Stimulated activated CD4-positive, alpha-beta T cell treated with anti-CD3 and anti-CD28 coated beads, Interleukin-4, amount 100 ng/mL, for 24 hours (primary cell): ENCODE measurements at regions not wholly inside any gene's neighbourhood (a gene's known extent, or its start where the extent isn't known, plus 50 kb on each side); places are given as distances from the start of the nearest gene placed in this dataset.
A peak's percentile ranks its signal among the peaks of the same experiment; 100 is the strongest.

Experiments
- DNase-seq: peaks from one replicate; pipeline ENCODE4 v3.0.0-alpha.2; 2020

DNA sequence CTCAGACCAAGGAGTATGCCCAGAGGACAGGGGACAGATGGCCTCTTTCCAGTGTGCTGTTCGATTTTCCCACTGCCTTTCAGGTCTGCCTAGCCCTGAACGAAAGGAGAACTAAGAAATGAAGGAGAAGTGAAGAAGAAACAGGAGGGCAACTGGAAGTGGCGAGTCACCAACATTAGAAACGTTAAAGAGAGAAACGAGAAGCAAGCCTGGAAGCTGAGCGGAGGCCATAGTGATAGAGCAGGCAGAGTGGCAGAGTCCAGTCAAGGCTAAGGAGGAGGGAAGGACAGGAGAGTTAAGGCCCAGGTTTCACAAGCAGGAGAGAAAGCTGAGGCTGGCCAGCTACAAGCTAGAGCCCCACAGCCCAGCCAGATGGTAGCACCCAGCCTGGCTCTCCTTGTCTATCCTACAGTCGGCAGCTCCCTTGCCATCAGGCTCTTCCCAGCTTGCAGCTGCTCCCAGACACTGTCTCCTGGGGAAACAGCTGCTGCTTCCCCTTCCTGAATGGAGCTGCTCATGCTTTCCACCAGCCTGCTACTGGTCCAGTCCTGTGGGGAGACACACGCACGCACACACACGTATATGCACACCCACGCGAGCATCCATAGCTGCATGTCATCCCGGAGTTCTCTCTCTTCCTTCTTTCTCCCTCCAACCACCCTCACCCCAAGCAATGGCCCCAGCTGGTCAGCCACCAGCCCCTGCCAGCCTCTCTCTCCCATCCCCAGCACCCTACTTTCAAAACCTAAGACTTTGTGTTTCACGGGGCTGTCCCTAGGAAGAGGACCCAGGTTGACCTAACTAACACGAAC lies 139.7 kb upstream of the CCND2 start:
- no peak for DNase-seq

DNA sequence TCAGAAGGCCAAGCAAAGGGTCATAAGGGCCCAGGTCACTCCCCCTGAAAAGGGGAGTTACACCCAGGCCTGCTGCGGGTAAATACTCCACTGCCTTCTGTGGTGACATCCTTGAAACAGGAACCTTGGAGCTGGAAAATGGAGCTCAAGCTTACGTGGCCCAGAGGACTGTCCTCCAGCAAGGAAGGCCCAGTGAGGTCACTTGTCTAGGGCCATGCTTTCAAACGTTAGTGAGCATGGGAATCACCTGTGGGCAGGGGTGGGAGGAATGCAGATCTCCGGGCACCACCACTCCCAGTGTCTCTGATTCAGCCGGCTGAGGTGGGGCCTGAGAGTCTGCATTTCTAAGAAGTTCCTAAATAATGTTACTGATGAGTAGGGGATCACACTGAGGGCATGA lies 140.5 kb upstream of the CCND2 start:
- DNase-seq: no peak

DNA sequence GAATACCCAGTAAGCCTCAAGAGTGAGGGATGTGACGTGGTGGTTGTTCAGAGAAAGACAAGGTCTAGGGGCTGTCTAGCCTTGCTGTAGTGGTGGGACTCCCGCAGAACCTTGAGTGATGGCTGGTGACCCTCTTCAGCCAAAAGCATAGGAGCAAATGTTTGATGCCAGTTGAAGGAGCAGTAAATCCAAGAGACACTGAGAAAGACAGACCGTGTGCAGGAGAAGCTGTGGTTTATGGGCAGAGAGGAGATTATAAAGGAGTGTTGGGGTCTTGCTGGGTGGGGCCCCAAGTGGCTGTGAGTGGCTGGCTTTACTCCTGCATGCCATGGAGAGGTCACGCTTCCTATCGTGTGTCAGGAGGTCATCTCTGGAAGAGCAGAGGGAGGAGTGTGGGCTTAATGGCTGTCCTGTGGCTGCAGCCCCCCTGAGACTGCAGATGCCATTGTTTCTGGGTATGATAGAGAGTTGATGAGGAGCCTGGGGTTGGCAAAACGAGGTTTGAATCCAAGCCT lies 152.0 kb upstream of the CCND2 start:
- DNase-seq: no peak

DNA sequence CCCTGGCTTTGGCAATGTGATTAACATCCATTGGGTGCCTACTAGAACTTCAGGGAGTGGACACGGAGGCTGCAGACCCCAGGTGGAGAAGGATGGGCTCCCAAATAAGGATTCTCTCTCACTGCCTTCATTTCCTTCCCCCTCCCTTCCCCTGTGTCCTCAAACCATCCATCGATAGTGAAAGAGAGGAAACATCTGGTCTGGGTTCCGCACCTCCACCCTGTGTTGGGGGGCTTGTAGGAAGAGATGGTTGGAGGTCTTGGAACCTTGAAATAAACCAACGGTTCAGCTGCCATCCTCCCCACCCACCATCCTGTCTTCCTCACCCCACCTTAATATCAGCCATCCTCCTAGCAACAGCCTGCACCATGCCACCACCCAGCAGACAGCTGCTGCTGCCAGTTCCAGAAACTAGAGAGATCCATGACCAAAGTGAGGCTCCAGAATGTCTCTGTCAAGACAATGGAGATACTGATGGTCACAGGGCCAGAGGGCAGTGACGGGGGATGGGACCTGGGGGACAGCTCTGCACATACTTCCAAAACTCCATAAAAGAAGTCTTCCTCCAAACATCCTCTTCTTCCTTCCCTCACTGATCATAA lies 153.1 kb upstream of the CCND2 start:
- DNase-seq: no peak

DNA sequence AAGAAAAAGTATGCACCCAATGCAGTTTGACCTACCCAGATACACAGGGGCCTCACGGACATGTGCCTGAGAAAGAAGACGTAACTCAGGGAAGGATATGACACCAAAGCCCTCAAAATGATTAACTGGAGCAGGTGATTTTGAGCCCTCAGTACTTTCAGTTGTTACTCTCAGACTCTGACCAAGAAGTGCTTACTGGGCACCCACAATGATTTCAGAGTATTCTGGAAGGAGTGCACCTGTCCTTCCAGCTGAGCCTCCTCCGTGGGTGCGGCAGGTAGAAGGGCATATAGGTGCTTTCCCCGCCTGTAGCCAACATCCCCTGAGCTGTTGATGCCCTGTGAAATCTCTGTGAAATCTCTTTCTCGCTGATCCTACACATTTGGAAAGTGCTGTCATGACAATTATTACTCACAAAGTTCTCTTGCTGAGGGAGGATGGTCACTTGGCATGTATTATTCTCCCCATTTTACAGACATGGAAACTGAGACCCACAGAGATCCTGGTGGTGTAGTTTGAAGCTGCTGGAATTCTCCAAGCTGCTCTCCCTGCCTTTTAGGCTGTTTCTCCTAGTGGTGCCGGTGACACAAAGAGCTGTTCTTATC lies 154.3 kb upstream of the CCND2 start:
- DNase-seq: peak; percentile 69

DNA sequence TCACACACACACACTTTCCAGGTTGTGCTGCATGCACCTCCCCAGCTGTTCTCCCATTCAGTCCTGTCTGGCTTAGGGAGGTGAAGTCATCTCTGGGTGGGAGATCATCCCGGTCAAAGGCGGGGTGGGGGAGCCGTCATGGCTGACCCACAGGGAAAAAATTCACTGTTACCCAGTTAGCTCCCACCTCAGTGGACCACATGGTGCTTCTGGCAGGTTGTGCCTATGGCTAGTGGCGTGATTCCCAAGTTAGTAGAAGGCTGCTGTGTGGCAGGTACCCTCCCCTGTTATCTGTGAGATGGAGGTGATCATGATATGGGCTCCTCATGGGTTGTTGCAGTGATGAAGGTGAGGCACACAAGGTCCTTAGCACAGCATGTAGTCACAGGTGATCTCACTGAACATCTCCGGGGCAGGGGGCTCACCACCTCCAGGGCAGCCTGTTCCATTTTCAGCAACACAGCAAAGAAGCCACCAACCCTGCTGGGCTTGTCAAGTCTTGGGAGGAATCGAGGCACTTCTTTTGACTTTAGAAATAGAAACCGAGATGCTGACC lies 154.9 kb upstream of the CCND2 start:
- DNase-seq: no peak

DNA sequence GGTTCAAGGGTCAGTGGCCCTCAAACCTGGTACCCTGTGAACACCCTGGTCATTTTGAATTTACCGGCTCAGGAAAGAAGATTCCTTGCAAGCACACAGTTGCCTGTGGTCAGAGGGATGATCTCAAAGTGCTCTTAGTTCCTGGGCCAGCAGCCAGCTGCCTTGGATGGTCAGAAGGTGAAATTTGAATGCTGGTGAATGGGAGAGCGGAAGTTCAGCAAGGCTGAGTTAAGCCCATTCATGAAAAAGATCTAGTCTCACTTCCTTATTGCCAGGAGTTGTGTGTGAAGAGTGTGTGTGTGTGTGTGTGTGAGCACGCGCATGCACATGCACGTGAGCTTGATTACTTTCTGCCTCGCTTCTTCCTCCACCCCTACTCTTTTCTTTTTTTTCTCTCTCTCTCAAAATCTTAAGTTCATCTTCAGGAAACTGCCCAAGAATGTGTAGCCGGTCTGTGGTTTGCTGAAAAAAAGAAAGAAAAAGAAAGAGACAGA lies 155.5 kb upstream of the CCND2 start:
- no peak for DNase-seq

DNA sequence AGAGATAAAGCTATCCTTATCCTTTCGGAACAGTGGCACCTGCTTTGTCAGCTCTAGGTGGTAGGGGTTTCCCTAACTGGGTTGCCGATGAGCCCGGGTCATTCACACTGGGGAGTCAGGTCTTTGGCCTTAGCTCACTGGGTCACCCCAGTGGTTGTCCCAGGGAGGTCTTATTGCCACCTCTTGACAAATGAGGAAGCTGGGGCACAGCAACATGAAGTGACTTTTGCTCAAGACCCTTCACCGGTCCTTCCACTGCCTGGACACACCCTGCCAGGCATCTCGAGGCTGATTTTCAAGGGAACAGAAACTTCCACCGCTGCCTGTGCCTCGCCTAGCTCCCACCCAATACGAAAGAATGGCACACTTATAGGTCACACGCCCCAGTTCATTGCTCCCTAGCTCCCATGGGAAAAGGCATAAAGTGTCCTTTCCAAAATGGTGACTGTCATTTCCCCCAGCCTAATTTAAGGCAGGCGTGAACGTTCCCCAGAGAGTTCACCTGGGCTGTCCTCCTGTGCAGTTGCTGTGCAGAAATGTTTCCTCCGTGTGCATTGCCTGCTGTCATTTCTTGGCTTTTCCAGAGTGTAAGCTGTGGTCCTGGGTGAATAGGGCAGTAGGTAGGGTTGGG lies 156.1 kb upstream of the CCND2 start:
- no peak for DNase-seq

DNA sequence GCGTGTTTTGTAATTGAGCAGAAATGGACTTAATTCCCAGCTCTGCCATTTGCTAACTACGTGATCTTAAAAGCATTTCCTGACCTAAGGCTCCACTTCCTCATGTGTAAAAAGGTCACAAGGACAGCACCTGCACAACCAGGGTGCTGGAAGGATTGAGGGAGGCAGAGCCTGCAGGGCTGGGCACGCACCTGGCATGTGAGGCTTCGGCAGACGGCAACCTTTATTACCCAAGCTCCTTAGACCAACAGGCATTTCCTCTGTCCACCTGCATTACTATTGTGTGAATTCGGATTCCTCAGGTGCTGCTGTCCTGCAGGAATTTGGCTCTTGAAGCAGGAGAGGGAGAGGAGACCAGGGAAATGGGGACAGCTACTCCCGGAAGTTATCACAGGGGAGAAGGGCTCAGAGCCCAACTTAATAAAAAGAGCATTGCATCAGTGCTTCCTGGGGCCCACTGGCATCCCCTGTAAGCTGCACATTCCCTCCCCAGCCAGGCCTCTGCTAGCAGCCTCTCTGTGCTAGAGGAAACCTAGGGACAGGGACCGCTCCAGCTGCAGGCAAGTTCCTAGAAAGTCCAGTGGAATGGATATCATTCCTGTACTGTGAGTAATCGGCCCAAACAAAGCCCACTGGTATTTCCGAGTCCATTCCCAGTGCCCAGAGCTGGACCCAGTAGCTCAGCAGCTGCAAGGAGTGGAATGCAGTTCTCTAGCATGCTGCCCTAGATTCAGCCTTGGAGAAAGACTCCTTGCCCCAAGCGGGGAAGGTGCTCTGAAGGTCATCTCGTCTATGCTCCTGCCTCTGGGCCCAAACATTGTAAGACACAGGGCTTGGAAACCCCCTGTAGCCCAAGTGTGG lies 157.1 kb upstream of the CCND2 start:
- no peak for DNase-seq

DNA sequence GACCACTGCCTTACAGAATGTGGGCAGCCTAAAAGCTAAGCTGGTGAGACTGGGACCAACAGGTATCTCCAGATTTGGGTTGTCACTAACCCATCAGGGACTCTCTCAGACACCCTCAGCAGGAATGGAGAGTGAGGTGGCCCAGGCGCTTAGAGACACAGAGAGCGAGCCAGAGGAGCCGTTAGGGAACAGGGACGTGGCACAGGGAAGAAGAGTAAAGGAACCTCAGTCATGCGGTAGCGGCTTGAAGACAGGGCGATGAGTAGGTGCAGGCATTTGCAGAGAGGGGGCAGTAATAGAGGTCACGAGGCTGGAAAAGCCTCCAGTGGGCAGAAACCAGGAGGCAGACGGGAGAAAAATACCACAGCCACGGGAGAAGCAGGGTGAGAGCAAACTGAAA lies 158.0 kb upstream of the CCND2 start:
- DNase-seq: no peak

DNA sequence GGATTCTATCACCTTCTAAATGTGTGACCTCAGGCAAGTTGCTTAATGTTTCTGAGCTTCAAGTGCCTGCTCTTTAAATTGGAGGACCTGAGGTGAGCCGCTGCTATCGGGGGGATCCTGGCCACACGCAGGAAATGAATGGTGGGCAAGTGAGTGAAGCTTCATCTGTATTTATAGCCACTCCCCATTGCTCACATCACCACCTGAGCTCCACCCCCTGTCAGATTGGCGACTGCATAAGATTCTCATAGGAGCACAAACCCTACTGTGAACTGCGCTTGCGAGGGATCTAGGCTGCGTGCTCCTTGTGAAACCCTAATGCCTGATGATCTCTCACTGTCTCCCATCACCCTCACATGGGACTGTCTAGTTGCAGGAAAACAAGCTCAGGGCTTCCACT lies 158.6 kb upstream of the CCND2 start:
- DNase-seq: peak; percentile 28

DNA sequence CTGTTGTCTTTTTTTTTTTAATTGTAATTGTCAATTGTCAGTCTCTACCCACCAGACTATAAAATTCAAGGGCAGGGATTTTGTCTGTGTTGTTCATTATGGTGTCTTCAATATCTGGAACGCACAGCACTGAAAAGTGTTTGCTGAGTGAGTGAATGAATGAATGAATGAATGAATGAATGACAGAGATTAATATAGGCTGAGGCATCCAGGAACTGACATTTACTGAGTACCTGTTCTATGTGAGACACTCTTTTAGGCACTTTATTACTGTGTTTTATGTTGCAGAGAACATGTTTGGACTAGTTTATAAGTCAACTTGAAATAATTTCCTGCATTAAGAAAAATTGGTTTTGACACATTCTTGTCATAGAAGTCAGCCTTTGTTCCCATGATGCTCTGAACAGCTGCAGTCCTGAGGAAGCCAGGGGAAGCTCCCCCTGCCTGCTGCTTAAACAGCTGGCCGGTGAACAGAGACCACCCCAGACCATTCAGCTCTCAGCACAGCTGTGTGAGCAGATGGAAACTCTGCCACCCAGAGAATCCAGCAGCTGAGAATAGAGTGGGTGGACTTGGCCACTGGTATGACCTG lies 160.7 kb upstream of the CCND2 start:
- DNase-seq: no peak

DNA sequence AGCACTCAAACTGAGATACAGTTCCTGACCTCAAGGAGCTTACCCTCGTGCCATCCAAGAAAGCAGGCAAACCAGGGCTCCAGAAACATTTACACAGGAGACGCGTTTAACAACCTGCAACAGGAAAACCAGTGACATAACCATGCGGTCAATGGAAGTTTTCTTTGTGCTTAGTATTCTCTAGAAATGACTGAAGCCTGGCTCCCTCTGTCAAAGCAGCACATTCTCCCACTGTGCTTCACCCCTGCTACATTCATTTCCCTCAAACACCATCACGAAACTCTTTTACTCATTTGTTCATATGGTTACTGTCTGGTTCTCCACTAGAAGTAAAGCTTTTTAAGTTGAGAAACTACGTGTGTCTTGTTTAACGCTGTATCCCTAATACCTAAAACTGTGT lies 161.3 kb upstream of the CCND2 start:
- peak; percentile 42 for DNase-seq

DNA sequence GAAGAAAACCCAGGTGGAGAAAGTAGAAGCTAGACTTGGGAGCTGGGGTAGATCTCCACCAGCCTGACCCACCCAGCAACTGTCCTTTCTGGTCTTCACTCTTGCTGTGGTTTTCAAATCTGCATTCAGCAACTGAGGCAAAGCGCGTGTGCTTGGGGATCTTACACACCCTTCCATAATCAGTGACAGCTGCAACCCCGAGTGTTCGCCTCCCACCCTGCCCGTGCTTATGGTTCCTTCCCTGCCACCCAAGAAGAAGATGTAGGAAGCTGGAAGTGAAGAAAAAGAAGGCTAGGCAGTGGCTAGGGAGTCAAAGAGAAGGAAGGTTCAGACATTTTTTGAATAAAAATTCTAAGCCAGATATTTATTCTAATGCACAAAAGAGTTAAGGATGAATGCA lies 162.6 kb upstream of the CCND2 start:
- DNase-seq: no peak

DNA sequence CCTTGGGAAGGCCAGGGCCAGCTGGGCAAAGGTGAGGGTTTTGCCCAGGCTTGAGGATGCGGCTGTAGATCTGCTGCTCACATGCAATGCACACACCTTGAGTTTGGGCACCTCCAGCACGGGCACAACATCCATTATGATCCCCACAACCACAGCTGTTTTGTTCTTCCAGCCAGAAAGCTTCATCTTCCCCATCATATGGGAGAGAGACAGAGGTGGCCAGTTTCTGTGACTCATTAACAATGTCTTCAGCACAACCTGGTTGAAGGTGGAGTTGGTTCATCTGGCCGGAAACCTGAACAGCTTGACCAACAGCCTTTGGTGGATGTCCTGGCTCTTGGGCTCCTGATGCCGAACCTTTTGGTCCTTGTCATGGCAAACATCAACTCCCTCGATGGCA lies 163.7 kb upstream of the CCND2 start:
- DNase-seq: no peak

DNA sequence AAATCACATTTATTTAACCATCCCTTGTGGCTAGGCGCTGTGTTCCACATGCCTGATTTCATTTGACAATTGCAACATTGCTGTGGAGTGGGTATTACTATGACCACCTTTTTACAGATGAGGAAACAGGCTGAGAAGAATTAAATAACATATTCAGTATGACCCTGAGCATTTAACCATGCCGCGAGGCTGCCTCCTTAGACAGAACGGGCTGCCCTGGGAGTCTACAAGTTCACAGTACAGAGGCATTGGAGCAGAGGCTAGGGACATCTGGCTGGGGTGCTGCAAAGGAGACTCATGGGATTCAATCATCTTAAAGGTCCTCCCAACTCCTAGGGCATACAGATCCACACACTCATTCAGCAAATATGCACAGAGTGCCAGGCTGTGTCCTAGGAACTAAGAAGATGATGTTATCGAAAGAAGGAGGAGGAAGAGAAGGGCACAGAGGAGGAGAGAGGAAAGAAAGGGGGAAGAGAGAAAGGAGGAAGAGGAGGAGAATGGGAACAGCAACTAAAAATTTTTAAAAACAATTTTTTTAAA lies 164.7 kb upstream of the CCND2 start:
- no peak for DNase-seq

DNA sequence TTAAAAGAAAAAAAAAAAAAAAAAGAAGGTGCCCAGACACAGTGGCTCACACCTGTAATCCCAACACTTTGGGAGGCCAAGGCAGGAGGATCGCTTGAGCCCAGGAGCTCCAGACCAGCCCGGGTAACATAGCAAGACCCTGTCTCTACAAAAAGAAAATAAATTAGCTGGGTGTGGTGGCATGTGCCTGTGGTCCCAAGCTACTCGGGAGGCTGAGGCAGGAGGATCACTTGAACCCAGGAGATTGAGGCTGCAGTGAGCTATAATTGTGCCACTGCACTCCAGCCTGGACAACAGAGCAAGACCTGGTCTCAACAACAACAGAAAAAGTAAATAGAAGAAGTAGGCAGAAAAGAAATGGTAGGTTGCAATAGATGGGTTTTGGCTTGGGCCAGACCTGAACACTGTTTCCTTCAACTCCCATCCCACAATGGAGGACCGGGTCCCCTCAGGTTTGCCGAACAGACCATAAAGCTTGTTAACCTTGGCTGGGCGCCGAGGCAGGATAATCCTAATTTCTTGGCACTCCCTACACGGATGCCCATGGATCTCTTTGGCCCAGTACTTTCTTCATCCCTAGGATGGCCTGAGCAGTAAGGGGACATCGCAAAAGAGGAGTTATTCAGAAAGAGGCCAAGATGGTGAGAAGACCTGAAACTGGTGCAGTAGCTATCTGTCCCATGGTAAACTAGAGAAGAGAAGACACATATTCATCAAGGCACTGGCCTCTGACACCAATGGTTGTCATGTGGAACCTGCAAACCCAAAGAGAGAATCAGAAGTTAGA lies 165.5 kb upstream of the CCND2 start:
- no peak for DNase-seq

DNA sequence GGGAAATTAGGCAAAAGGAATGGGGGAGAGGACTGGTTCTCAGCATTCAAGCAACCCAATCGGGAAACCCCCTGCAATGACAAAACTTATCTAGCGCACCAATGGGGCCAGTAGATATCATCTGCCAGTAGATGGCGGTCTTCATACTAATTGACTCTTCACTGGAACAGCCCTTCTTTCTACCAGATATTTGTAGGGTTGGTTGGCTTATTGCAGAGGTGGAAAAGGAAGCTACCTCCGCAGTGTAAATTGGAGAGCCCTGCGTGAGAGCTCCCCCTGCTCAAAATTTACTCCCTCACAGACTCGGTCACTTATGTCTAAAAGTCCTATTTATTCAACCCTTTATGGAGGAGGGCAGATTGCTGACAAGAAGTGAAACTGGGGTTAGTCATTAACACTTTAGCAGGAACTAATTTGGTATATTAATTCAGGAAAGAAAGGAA lies 166.1 kb upstream of the CCND2 start:
- DNase-seq: peak; percentile 83

DNA sequence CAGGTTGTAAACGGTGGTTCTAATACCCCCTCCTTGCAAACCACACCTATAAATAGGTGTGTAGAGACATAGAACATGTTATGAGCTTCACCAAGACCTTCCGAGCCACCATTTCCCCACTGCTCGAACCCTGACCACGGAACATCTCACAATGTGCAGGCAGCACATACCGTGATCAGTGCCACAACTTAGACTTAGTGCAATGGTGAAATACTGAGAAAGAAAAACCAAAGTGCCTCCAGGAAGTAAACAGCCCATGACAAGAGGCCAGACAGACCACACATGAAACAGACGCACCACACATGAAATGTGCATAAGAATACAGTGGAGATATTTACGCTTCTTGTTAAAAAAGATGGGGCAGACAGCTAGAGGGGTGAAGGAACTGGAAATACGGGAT lies 166.9 kb upstream of the CCND2 start:
- no peak for DNase-seq

DNA sequence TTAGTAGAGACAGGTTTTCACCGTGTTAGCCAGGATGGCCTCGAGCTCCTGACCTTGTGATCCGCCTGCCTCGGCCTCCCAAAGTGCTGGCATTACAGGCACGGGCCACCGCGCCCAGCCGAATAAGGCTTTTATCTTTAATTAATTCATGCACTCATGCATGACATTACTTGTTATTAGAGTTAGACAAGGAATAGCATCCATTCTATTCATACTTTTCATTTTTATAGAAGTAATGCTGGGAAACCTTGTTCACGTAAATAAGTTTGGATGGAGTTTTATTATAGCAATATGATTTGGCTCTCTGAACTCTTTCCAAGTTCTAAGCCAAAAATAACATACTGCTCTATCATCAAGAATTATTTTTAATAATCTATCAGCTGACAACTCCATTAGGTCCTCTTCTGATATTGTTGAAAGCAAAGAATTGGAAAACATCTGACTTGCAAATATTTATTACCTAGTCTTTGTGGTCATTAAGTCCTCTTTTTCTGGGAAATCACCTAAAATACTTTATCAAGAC lies 168.8 kb upstream of the CCND2 start:
- no peak for DNase-seq
